ENCODE measurements at regions not wholly inside any gene's neighbourhood (a gene's known extent, or its start where the extent isn't known, plus 50 kb on each side); places are given as distances from the start of the nearest gene placed in this dataset.

DNA sequence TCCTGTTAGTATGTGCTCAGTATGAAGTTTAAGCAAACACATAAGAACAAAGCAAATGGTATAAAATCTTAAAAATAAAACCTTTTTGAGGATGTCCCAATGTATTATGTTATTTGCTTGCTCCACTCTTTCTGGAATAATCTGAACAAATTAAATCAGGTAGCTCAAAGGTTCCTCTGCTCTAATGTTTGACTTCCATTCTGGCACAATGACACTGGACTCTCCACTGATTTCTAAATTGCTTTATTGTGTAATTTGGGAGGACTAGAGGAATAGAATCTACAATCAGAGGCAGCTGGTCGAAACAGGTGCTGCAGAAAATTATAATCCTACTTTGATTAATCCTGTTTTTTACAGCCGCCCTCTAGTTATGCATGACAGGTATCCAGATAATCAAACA, 523.7 kb upstream of the FOXG1 start:
- TF ChIP-seq, protein P1, sequence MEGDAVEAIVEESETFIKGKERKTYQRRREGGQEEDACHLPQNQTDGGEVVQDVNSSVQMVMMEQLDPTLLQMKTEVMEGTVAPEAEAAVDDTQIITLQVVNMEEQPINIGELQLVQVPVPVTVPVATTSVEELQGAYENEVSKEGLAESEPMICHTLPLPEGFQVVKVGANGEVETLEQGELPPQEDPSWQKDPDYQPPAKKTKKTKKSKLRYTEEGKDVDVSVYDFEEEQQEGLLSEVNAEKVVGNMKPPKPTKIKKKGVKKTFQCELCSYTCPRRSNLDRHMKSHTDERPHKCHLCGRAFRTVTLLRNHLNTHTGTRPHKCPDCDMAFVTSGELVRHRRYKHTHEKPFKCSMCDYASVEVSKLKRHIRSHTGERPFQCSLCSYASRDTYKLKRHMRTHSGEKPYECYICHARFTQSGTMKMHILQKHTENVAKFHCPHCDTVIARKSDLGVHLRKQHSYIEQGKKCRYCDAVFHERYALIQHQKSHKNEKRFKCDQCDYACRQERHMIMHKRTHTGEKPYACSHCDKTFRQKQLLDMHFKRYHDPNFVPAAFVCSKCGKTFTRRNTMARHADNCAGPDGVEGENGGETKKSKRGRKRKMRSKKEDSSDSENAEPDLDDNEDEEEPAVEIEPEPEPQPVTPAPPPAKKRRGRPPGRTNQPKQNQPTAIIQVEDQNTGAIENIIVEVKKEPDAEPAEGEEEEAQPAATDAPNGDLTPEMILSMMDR (IDR thresholded peaks at IDR 0.05; ENCODE audit: insufficient read depth, low read depth, low read length), result no peak
- TF ChIP-seq EZH2 (IDR thresholded peaks at IDR 0.05; ENCODE audit: insufficient read depth, low read length), result no peak
